ENCODE measurements at regions not wholly inside any gene's neighbourhood (a gene's known extent, or its start where the extent isn't known, plus 50 kb on each side); places are given as distances from the start of the nearest gene placed in this dataset.

- Histone ChIP-seq H3K4me1 (ENCODE audit: insufficient read depth, low read length, poor library complexity, severe bottlenecking) (no peaks in the 10 kb centered on the region), H4K20me1 (ENCODE audit: insufficient read depth, low read length) (no peaks in the 10 kb centered on the region), H3K4me3 (ENCODE audit: low read depth, low read length, poor library complexity, severe bottlenecking) (no peak overlapping the region), H3K79me2 (ENCODE audit: insufficient read depth, low read depth, low read length) (no peaks in the 10 kb centered on the region), H3K9me2 (ENCODE audit: insufficient read depth, low read length) (no peaks in the 10 kb centered on the region), H3K27ac (ENCODE audit: low read depth, low read length, poor library complexity, severe bottlenecking) (no peak overlapping the region), H3K4me2 (ENCODE audit: low read length) (no peak overlapping the region), H3K36me3 (ENCODE audit: insufficient read depth, low read length) (no peaks in the 10 kb centered on the region), H3K9me3 (ENCODE audit: low read length) (no peaks in the 10 kb centered on the region), H2AFZ (ENCODE audit: low read length) (no peak overlapping the region; the same call in 1 of the 2 replicates)
- TF ChIP-seq EZH2phosphoT487 (IDR thresholded peaks at IDR 0.05; ENCODE audit: borderline replicate concordance, low read depth, low read length) (no peak), CTCF (conservative IDR thresholded peaks at IDR 0.05; ENCODE audit: low read length) (no peak)
- CTCF ChIA-PET (ENCODE audit: unreplicated experiment) = no interaction called here
- DNase-seq (ENCODE audit: low spot score) = no peak
- intact Hi-C loops (cut with micrococcal nuclease; ENCODE audit: unreplicated experiment) = no loop called here
- POLR2A ChIA-PET = no interaction called here
- BruUV-seq (replicated peaks) = no TSS peak
Measured at GRCh38 chrX:16067886-16068515, 55.4 kb upstream of the GRPR start.

- Histone ChIP-seq H3K79me2 (ENCODE audit: insufficient read depth, low read depth, low read length) (no peaks in the 10 kb centered on the region), H3K27ac (ENCODE audit: low read depth, low read length, poor library complexity, severe bottlenecking) (no peak overlapping the region)
Measured at GRCh38 chrX:16063921-16064320, 59.4 kb upstream of the GRPR start.

More at GRCh38 chrX:16063921-16064320, 59.4 kb upstream of the GRPR start:
- Histone ChIP-seq H3K4me3 (ENCODE audit: low read depth, low read length, poor library complexity, severe bottlenecking) (no peak overlapping the region), H4K20me1 (ENCODE audit: insufficient read depth, low read length) (no peaks in the 10 kb centered on the region), H3K9me3 (ENCODE audit: low read length) (no peaks in the 10 kb centered on the region), H3K4me1 (ENCODE audit: insufficient read depth, low read length, poor library complexity, severe bottlenecking) (no peaks in the 10 kb centered on the region), H3K4me2 (ENCODE audit: low read length) (no peak overlapping the region), H3K9me2 (ENCODE audit: insufficient read depth, low read length) (no peaks in the 10 kb centered on the region), H2AFZ (ENCODE audit: low read length) (no peak overlapping the region), H3K36me3 (ENCODE audit: insufficient read depth, low read length) (no peaks in the 10 kb centered on the region)
- DNase-seq (ENCODE audit: low spot score) = no peak
- no peak for TF ChIP-seq CTCF (conservative IDR thresholded peaks at IDR 0.05; ENCODE audit: low read length)
- no peak for TF ChIP-seq EZH2phosphoT487 (IDR thresholded peaks at IDR 0.05; ENCODE audit: borderline replicate concordance, low read depth, low read length)
- no TSS peak for BruUV-seq (replicated peaks)
- CTCF ChIA-PET (ENCODE audit: unreplicated experiment) = no interaction called here
- POLR2A ChIA-PET = interaction anchor here (0.6 kb wide), 1 partner anchor 51 kb away, joined by 3 read pairs; no protein-coding TSS in a partner anchor
- intact Hi-C loops (cut with micrococcal nuclease; ENCODE audit: unreplicated experiment) = no loop called here
